NCI-H748 treated with DMSO at 0.1 percent for 48 hours (cell line): ENCODE measurements at regions not wholly inside any gene's neighbourhood (a gene's known extent, or its start where the extent isn't known, plus 50 kb on each side); places are given as distances from the start of the nearest gene placed in this dataset.
"Not testable (repeated sequence)": the region's sequence is repeated elsewhere in the genome, so short reads cannot be mapped to it uniquely, and the experiment has no call there.

Experiments used
- DNase-seq: peaks from one replicate; lab custom pipeline; 2025; lab: John Stamatoyannopoulos, UW

DNA sequence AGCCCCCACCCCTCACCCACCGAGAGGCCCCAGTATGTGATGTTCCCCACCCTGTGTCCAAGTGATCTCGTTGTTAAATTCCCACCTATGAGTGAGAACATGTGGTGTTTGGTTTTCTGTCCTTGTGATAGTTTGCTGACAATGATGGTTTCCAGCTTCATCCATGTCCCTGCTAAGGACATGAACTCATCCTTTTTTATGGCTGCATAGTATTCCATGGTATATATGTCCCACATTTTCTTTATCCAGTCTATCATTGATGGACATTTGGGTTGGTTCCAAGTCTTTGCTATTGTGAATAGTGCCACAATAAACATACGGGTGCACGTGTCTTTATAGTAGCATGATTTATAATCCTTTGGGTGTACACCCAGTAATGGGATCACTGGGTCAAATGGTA is 79.2 kb downstream of the PXDC1 start:
- DNase-seq, result not testable (repeated sequence)

DNA sequence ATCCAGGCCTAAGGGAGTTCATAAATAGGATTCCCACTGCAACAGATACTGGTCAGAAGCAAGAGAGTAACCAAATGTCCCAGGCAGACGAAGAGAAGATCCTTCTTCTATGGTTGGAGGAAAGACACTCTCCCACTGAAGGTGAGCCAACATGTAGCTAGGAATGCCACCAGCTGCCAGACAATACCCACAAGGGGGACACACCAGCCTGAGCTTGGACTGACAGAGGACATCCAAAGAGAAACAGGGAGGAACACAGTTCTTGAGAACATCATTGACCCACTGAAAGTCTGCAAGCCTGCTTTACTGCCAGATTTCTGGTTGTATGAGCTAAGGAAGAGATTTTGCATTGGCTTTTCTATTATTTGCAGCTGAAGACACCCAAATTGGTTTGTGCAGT is 80.1 kb downstream of the PXDC1 start:
- no peak for DNase-seq

DNA sequence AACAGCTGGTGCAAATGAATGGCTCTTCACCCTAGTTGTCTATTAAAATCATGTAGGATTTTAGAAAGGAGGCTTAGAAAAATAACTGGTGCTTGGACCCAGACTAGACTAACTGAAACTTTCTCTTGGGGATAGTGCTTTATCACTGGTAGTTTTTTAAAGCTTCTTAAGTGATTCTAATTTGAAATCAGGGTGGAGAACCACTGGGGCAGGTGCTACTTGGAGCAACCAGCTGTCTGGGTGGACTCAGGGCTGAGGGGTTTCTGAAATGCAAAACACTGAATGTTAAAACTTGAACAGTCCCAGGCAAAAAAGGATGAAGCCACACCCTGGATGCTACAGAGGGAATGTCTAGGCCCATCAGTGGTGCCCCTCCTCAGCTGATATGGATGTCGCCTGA is 81.2 kb downstream of the PXDC1 start:
- no peak for DNase-seq

DNA sequence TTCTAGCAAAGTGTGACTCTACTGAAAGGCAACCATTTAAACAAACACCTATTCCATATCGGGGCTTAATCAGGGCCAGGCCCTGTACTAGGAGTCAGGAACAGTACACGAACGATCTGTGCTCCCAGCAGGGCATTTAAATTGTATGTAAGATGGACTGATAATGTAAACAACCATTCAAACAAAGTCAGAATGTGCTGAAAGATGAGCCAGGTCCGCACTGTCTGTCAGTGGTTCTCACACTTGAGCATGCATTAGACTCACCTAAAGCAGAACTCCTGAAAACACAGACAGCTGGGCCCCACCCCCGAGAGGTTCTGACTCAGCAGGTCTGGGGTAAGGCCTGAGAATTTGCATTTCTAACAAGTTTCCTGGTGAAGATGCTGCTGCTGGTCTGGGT is 81.6 kb downstream of the PXDC1 start:
- DNase-seq, result no peak

DNA sequence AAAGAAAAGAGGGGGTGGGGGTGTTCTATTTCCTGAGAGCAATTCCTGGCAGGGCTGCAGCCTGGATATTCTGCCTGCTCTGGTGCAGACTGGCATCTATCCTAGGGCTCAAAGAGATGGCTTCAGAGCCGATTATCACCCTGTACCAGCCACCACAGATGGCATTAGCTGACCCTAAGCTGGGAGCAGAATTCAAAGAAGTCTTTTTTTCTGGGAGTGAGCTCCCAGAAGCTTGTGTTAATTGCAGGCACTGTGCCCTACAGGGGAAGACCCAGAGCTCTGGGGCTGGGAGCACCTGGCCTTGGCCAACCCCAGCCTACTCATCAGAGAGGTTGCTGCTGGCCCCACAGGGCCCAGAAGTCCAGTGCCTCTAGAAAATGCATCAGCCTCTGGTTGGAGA is 85.9 kb downstream of the PXDC1 start:
- no peak for DNase-seq

DNA sequence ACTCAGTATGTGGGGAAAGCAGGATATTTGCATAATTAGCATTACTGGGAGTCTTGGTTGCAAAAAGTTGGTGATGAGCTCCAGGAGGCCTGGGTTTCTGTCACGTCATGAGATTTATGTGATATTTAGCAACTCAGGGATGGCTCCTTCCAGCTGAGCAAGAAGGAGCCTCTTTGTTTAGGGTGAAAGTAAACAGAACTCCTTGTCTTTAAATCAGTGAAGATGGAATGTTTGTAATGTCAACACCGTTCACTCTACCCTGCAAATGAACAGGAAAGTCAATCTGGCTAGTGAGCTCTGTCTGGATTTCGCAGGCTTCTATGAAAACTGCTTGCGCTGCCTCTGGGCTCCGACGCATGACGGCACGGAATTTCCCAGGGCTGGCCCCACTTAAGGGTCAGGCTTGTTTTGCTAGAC is 86.9 kb downstream of the PXDC1 start:
- DNase-seq, result no peak

DNA sequence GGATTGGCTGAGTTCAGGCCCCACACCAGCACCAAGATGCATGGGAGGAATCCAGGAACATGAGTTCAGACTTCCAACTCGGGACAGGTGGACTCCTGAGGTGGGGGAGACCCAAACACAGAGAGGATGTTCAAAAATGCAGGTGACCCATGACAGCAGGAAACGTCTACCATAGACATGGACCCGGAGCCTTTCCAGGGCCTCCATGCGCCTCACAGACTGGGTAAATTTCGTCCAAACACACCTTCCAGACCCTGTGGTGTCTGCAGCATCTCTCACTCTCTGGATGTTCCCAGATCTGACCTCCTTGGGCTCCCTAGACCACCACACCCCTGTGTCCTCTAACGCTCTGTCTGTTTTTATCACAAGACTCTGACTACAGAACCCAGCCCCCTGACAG is 87.7 kb downstream of the PXDC1 start:
- DNase-seq, result no peak

DNA sequence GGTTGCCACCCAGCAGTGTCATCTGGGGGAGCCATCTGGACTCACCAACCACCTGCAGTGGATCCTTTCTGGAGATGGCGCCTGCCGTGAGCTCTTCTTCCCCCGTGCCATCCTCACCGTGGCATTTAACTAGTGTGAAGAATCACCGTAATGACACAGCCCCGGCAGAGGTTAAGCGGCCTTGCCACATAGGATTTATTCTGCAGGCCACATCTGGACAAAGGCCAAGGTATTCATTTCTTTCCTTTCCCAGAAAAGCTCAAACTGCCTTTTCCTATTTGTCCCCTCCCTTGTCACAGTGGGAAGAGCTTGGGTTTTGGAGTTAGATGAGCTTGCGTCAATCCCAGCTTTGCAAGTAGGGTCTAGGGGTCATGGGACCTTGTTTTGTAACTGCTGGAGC is 88.4 kb downstream of the PXDC1 start:
- DNase-seq, result no peak

DNA sequence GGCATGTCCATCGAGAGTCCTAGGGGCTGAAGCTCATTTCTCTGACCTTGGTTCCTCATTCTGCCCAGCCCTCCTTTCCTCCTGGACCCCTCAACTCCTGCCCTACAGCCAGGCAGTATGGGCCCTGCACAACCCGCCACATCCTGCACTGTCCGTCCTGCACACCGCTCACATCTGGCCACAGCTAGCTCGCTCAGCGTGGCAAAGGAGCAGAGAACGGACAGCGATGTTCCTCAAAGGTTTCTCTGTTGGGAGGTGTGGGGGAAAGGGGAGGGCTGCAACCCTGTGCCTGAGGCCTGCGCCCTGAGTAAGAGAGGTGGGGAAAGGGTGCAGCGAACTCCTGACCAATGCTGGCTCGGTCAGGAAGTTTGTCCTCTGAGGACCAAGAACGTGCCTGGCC is 90.1 kb downstream of the PXDC1 start:
- no peak for DNase-seq

DNA sequence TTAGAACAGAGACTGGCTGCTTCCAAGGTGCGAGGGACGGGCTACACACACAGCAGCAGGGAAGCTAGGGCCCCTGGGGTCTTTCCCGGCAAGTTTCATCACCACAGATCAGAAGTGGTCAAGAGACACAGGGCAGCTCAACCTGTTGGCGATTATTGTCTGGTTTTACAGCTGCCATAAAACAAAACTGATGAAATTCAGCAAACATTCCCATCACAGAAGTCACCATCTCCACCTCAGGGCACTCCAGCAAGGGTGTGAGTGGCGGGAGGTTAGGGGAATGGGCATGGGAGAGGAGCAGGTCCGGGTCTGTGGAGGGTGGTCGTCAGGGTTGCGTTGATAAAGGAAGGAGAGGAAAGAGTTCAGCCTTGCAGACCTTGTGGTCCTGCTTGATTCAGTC is 91.0 kb downstream of the PXDC1 start:
- no peak for DNase-seq

DNA sequence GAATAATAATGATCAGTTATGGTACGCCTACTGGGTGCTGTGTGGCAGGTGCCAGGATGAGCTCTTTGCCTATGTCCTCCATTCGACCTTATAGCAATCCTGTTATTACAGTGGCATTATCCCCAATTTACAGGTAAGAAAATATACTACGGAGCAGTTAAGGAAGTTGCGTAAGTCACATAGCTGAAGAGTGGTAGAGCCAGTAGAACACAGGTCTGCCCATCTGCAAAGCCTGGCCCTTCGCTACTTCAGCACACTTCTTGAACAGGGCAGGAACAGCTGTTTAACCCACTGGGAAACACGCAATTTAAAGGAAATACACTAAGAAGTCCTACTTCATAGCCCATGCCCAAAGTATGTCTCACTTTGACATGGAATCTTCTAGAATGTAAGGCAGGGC is 91.8 kb downstream of the PXDC1 start:
- DNase-seq, result no peak

DNA sequence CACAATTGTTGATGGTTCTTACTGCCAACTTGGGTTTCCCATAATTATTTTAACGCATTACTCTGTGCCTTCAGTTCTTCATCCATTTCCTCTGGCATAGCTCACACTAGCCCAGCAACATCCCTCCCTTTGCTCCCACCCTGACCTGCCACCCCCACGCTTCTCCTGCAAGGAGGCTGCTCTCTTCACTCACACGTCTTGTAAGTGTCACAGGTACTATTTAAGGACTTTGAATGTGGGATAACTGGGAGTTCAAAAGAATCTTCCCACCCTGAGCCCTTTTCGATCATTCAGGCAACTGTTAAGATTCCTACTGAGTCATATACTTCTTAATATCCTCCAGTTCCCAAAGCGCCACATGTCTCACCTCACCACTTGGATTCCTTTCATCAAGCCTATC is 95.4 kb downstream of the PXDC1 start:
- no peak for DNase-seq

DNA sequence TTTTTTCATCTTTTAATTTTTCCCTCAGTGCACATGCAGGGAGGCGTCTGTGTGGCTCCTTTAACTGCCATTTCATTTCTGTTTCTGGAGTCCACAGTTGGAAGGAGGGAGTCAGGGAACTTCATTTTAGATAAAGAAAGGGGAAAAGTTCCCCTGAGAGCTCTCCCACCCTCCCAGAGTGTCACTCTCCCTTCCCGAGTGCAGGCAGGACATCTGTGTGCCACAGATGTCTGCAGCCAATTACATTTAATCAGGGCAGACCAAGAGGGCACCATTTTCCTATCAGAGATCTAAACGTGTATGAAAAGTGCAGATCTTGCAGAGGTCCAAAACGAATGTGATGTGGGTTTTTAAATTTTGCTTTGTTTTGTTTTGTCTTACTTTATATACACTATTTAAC is 96.6 kb downstream of the PXDC1 start:
- no peak for DNase-seq

DNA sequence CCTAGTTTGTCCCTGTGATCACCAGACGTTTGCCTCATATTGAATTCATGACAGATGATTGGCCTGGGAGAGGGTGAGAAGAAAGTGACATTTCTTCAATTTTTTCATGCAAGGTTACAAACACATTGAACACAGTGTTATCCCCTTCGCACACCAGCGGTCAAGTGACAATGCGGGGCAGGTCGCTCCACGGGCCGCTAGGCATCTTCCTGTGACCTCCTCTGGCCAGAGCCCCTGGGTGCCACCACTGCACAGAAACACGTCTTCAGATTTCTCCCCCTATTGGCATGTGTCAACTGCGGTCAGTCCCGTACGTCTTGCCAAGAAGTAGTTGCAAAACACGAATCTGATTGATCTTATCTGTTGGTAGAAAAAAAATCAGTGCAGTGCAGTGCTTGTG is 97.1 kb downstream of the PXDC1 start:
- DNase-seq, result no peak

DNA sequence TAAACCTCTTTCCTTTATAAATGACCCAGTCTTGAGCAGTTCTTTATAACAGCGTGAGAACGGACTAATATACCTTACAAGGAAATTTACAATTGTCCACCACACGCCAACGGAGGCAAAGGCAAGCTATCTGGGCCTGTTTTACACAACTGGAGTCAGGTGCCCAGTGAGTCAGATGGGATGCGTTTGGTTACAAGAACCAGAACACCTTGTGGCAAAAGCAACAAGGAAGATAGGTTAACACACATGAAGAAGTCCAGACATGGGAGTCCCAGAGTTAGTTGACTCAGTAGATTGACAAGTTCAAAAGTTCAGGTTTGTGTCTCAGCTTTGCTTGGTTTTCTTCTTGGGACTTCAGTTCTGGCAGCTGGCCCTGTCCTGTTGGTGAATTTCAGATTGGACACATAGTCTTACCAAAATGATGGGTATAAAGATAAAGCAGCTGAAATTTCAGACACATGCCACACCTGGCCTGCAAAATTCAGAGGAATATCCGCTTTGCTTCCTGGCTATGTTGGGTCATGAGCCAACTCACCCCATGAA is 97.9 kb downstream of the PXDC1 start:
- DNase-seq, result no peak

DNA sequence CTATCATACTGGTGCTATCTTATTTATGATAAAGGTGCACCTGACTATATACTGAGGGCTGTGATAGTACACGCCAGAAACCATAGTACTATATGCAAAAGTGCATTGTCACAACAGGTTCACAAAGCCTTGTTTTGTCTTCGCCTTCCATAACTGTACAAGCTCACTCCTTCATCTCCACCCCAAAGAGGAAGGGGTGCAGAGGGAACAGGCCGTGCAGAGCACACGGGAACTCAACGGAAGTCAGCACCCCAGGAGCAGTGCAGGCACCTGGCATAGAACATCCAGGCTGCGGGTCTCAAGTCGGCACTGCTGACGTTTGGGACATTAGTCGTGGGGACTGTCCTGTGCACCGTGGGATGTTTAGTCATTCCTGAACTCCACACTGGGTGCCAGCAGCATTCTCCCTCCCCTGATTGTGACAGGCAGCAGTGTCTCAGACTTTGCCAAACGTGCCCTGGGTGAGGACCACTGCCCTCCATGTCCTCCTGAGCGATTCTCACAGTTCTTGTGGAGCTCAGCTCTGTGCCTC is 99.7 kb downstream of the PXDC1 start:
- no peak for DNase-seq

DNA sequence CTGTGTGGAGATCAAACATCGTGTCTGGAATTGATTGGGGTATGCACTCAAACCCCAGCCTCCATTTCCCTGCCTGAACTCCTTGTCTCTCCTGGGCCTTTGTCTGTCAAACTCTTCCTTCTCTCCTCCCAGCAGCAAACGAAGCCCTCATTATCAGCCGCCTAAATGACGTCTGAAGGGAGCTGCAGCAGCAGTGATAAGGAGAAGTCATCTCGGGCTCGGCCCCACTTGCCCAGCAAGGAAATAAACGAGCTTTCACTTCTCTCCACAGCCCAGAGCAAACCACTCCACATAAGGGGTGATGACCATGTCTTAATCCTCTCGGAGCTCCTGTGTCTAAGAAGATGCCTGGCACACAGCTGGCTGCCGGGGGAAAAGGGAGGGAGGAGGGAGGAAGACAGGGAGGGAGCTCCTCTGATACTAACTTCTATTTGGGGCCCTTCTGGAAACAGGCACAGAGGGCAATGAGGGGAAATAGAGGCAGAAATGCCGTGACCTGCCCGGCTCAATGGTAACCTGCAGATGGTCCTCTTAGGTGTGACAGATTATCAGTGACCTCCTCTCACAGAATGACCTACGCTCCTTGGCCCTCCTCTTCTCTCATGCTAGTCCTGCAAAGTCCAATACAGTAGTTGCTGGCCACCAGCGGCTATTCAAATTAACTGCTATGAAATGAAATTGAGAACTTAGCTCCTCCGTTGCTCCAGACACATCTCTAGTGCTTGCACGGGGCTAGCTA is 100.4 kb downstream of the PXDC1 start:
- DNase-seq, result no peak

DNA sequence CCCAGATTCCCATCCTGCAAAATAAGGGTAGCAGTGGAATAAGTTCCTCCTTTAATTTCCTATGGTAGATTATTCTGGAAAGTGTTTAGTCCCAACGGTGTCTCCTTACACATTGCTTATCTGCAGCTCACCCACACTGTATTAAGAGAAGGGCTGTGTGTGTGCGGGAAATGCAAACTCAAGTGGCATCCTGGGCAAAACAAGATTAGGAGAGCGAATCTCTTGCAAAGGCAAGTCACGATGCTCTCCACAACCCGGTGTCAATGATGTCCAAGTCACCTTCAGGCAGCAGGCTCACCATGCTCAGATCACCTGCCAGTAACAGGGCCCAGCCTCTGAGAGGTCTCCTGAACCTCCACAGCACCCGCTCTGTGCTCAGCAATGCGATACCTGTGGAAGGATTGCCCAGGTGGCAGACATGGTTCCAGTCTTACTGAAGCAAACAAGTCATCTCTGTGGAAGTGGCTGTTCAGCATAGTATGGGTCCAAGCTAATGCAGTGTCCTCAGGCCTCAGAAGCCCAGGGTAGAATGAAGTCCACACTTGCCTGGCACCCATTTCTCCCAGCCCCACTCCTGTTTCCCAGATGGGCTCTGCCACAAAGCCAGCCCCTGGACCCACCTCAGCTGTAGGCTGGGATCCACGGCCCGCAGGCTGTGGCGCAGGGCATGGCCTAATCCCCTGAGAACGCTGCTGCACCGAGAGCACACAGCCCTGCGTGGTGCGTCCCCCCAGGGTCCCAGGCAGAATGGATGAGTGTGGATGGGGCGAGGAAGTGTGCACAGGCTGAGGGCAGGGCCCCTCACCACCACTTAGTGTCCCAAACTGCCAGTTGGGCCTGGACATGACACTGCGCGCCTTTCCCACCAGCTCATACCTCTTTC is 101.2 kb downstream of the PXDC1 start:
- no peak for DNase-seq

DNA sequence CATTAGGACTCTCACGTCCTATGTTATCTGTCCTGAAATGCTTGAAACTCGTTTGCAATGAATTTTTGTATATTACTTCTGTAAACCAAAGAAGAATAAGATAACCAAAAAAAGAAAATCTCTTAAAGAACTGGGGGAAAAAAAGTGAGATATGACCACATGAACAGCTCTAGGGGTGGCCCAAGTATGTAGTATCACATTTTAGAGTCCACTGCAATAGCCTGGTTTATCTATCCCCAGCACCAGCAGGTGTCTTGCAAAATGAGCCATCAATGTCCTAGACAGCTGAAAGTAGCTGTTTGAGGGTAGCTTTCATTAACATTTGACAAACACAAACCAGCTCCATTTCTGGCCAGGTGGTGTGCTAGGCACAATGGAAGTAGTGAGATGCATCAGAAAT is 102.8 kb downstream of the PXDC1 start:
- no peak for DNase-seq

DNA sequence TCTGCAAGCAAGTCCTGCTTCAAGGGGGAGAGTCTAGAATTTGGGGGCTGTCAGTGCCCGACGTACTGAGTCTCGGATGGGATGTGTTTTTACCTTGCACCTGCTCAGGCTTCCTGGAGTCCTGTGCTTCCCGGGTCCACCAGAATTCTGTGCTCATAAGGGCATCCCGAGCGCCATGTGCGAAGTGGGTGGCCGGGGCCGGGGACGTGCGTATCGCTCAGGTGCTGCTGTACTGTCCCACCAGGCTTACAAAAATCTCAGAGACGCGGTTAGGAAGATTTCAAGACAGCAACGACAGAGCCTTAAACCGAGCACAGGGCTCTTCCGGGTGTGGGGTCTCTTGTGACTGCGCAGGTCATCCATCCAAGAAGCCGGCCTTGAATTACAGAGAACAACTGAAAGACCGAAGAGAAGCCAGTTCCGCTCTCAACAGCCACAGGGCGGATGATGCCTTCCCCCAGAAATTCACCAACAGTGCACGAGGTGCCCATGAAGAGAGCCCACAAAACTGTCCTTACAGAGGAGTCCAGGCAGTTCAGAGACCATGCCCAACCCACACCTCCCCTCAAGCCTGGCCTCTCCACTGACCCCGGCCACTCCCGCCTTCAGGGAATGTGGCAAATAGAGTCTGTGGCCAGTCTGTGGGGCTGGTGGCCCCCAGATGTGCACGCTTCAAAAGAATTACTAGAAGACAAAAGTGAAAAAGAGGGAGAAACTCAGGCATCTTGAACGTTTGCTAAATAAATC is 104.7 kb downstream of the PXDC1 start:
- no peak for DNase-seq

DNA sequence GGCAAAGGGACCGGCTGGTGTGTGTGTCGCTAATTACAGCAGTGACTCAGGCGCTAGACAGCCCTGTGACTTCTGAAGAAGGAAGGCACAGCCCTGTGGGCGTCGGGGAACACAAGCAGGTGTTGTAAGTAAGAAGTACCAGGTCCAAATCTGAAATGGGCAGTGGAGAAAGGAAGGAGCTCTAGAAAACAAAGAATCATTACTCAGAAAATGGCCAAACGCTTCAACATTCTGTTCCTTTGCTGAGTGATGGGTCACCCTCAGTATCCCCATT is 106.8 kb downstream of the PXDC1 start:
- no peak for DNase-seq

DNA sequence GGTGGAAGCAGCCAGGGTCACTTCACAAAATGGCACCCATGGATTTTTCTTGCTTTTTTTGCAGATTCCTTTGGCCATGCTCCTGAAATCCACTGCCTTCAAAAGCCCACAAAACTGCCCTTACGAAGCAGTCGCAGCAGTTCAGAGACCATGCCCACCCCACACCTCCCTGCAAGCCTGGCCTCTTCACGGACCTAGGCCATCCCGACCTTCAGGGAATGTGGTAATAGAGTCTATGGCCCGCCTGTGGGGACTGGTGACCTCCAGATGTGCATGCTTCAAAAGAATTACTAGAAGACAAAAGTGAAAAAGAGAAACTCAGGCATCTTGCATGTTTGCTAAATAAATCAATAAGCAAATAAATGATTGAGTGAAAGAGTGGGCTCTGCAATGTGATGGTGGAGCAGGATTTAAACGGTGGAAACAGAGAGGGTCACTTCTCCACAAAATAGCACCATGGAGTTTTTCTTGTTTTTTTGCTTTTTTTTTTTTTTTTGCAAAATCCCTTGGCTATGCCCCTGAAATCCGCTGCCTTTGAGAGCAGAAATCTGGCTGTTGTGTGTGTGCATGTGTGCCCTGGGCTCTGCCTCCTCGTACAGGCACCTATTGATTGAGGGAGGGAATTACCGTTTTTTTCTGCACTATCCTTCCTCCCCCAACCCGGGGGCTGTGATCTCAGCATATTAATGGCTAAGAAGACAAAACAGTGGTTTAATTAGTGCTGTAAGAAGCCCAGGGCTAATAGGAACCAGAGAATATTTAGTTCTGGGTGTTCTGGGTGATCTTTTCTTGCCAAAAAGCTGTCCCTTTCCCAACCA is 107.4 kb downstream of the PXDC1 start:
- DNase-seq, result no peak
